LNCaP clone FGC (cell line): ENCODE measurements at regions not wholly inside any gene's neighbourhood (a gene's known extent, or its start where the extent isn't known, plus 50 kb on each side); places are given as distances from the start of the nearest gene placed in this dataset.

Experiments used
- DNase-seq: peaks from one replicate; pipeline ENCODE4 v3.0.0-alpha.2; 2011; ENCODE audit warnings: low read depth
- H3K4me3 ChIP-seq: 2 replicates; pipeline ENCODE4 v1.5.1; 2011; ENCODE audit warnings: mild to moderate bottlenecking, low read depth, low read length, control low read depth
- TF ChIP-seq, protein P1 (sequence below): IDR thresholded peaks from 2 replicates; pipeline ENCODE4 v1.5.1; 2012; ENCODE audit warnings: mild to moderate bottlenecking; ENCODE audit not compliant: control insufficient read depth, insufficient read depth; ENCODE audit errors: extremely low read depth

DNA sequence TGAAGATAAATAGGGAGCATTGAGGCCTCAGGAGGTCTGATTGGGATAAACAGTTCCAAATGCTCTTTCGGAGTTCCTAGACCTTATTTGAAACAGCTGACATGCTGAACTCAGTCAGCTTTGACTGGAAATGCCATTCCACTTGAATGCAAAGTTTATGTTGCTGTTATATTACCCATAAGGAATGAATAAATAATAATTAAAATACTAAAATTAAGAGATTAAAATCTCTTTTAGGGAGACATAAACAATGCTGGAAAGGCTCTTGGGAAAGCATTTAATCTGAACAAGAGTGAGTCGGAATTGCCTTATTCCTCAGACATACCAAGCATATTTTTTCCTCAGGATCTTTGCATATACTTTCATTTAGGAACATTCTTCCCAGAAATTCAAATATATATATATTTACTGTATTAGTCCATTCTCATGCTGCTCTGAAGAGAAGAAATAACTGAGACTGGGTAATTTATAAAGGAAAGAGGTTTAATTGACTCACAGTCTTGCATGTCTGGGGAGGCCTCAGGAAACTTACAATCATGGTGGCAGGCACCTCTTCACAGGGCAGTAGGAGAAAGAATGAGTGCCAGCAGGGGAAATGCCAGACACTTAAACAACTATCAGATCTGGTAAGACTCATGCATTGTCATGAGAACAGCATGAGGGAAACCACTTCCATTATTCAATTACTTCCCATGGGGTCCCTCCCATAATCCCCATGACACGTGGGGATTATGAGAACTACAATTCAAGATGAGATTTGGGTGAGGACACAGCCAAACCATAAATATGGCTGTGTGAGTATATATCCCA lies 318.2 kb upstream of the PLXNA2 start:
- TF ChIP-seq, protein P1, sequence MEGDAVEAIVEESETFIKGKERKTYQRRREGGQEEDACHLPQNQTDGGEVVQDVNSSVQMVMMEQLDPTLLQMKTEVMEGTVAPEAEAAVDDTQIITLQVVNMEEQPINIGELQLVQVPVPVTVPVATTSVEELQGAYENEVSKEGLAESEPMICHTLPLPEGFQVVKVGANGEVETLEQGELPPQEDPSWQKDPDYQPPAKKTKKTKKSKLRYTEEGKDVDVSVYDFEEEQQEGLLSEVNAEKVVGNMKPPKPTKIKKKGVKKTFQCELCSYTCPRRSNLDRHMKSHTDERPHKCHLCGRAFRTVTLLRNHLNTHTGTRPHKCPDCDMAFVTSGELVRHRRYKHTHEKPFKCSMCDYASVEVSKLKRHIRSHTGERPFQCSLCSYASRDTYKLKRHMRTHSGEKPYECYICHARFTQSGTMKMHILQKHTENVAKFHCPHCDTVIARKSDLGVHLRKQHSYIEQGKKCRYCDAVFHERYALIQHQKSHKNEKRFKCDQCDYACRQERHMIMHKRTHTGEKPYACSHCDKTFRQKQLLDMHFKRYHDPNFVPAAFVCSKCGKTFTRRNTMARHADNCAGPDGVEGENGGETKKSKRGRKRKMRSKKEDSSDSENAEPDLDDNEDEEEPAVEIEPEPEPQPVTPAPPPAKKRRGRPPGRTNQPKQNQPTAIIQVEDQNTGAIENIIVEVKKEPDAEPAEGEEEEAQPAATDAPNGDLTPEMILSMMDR: no peak
- no peak for DNase-seq
- H3K4me3 ChIP-seq: no peak overlapping the region

DNA sequence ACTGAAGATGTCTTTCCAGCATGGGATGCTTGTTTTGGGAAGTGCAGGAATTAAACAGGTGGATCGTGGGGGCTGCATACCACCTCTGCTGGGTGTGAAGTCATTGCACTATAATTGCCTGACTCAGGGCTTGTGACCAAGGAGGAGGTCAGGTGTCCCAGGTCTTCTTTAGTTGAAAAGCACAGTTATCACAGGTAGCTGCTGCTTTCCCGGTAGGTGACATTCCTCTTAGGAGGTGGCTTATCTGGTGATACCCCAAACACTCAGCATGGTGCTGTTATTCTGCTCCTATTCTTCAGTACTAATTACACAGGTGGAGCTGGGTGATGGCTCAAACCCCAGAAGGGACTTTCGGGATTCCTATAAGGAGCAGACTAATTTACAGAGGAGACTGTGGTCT lies 320.3 kb upstream of the PLXNA2 start:
- no peak overlapping the region for H3K4me3 ChIP-seq
- DNase-seq: no peak
- TF ChIP-seq, protein P1: no peak

DNA sequence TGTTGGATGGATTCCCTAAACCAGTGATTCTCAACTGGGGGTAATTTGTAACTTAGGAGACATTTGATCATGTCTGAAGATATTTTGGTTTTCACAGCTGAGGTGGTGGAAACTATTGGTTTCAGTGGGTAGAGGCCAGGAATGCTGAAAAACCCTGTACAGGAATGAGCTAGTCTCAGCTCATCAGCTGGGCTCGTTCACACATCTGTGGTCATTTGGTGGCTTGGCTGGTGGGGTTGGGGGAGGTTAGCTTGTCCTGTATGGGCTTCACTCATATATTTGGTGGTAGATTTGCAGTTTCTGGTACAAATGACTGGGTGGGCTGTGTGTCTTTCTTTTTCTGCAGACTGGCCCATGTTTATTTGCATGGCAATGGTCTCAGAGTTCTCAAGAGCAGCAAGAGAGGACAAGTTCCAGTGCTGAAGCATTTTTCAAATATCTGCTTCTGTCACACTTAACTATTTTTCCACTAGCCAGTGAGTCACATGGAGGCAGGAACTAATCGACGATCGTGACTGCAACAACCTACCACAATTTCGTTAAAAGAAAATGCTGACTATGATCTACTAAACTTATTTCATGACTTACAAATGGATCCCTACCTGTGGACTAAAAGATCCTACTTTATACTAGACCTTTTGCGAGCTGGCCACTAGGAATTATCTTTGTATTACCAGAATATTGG lies 321.7 kb upstream of the PLXNA2 start:
- no peak for DNase-seq
- TF ChIP-seq, protein P1: no peak
- no peak overlapping the region for H3K4me3 ChIP-seq

DNA sequence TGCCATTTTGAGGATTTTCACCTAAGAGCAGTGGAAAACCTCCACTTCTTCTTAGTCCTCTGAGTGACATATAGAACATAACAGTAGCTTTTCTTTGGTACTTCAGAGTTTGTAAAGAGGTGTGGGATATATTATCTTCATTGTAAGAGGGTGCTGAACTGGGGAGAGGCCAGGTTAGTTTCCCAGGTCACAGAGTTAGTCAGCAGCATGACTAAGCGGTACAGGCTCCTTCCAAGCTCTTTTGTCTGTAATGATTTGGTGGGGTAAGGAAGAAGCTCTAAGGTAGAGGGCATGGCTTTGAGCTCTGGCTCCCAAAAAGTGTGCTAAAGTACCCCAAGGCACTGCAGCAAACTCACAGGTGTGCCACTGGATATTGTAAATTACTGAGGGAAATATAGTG lies 325.0 kb upstream of the PLXNA2 start:
- TF ChIP-seq, protein P1: no peak
- DNase-seq: no peak
- no peak overlapping the region for H3K4me3 ChIP-seq

DNA sequence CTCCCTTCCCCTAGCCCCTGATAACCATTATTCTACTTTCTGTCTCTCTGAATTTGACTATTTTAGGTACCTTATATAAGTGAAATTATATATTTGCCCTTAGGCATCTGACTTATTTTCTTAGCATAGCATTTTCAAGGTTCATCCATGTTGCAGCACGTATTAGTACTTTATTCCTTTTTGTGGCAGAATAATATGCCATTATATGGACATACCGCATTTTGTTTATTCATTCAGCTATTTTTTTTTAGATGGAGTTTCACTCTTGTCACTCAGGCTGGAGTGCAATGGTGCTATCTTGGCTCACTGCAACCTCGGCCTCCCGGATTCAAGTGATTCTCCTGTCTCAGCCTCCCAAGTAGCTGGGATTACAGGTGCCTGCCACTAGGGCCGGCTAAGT lies 326.2 kb upstream of the PLXNA2 start:
- no peak for DNase-seq
- H3K4me3 ChIP-seq: no peak overlapping the region
- TF ChIP-seq, protein P1: no peak

DNA sequence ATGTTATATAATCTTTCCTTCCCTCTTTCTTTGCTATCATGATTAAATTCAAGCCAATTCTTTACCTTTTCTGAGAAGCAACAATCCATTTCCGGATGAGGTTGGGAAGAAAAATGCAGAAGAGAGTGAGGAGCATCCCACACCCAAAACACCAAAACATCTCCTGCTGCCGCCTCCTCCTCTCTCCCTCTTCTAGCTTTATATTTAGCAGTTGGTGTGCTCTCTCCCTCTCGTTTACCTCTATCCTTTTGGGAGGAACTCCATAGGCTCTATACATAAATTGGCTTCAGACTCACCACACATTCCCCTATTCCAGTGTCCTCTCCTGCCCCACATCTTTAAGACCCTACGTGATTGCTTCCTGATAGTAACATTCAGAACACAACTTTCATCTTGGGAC lies 332.2 kb upstream of the PLXNA2 start:
- no peak overlapping the region for H3K4me3 ChIP-seq
- DNase-seq: no peak
- TF ChIP-seq, protein P1: no peak
